ENCODE measurements at regions not wholly inside any gene's neighbourhood (a gene's known extent, or its start where the extent isn't known, plus 50 kb on each side); places are given as distances from the start of the nearest gene placed in this dataset.
"Not testable (repeated sequence)": the region's sequence is repeated elsewhere in the genome, so short reads cannot be mapped to it uniquely, and the experiment has no call there.

DNA sequence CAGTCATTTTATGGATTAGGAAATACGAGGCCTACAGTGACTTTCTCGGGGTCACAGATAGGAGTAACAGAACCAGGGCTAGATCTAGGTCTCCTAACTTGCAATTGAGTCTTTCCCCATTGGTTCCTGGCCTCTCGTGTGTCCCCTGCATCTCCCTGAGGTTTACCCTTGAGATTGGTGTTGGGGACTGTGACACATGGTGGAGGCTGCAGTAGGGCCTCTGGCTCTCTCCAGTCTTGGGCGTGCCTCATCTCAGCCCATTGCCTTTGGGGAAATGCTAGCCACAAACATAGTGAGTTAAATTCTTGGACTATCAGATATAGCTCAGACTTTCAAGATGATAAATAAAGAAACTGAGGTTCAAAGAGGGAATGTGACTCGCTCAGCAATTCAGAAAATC lies 212.1 kb downstream of the KCNRG start:
- no peak for DNase-seq (ENCODE audit: low read depth, low spot score)

GRCh38 chr13:50228527-50228926 lies 213.3 kb downstream of the KCNRG start:
- no peak for DNase-seq (ENCODE audit: low read depth, low spot score)

DNA sequence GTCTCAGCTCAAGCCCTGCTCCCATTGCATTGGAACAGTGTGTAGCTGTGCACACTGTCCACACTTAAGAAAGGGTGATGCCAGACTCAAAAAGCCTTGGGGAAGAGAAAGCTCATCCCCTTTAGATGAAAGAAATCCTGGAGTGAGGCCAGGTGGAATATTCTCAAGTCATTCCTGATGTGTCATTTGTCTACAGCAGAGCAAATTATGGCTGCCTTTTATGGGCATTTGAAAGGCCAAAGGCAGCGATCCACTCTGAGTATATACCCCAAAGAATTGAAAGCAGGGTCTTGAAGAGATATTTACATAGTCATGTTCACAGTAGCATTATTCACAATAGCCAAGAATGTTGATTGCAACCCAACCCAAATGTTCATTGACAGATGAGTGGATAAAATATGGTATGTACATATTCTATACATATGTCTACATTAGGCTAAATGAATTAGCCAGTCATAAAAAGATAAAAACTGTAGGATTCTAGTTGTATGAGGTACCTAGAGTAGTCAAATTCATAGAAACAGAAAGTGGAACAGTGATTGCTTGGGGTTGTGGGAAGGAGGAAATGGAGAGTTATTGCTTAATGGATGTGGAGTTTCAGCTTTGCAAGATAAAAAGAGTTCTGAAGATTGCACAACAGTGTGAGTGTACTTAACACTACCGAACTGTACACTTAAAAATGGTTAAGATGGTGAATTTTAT lies 214.9 kb downstream of the KCNRG start:
- DNase-seq (ENCODE audit: low read depth, low spot score), result no peak

GRCh38 chr13:50230662-50230978 lies 215.4 kb downstream of the KCNRG start:
- no peak for DNase-seq (ENCODE audit: low read depth, low spot score)

GRCh38 chr13:50233574-50233973 lies 218.3 kb downstream of the KCNRG start:
- DNase-seq (ENCODE audit: low read depth, low spot score), result not testable (repeated sequence)

- DNase-seq (ENCODE audit: low read depth, low spot score), result no peak
Observed at GRCh38 chr13:50235604-50236342, 220.5 kb downstream of the KCNRG start.

DNA sequence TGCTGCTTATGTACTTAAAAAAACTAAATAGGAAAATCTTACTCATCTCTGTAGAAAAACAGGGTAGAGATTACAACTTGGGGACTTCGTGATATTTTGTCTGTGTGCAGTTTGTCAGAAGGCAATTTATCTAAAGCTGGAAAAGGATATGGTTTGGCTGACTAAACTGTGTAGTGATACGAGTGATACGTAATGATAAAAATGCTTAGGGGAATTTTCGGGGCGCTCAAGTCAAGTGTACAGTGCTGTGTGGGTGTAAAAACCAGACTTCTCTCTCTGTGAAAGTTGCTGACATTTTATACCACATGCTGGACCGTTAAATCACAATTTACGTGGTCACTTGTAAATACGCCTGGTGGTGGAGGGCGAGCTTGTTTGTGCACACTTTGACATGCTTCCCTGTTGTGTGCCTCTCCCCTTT lies 221.7 kb downstream of the KCNRG start:
- DNase-seq (ENCODE audit: low read depth, low spot score), result no peak

DNA sequence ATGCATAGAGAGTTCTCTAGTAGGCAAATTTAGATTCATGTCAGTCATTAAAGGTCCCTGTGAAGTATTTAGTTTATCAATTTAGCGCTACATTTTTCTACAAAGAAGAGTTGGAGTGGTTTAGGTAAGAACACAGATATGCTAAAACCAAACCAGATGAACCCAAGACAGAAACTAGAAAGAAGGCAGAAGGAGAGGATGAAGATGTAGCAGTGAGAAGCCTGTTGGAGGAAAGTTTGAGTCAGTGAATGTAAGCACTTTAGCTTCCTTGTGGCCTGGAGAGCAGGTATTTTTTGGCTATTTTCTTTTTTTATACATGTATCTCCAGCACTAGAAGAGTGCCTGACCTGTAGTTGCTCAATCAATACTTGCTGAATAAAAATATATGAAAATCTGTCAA lies 223.7 kb downstream of the KCNRG start:
- DNase-seq (ENCODE audit: low read depth, low spot score), result no peak

DNA sequence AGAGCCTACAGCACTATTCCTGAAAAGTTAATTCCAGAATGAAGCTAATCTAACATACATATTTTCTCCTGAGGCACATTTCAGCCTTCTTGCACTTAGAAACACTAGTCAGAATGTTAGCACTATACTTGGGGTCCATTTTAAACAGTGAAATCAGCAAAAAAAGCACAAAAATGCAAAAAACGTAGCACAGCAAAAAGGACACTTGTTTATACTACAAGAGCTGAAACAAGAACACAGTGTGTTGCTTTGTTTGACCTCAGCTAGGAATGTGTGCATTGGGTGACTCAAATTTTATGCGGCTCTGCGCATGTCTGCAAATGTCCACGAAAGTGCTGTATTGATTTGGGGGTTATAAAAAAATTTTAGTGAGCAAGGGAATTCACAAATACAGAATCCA lies 226.2 kb downstream of the KCNRG start:
- no peak for DNase-seq (ENCODE audit: low read depth, low spot score)

DNA sequence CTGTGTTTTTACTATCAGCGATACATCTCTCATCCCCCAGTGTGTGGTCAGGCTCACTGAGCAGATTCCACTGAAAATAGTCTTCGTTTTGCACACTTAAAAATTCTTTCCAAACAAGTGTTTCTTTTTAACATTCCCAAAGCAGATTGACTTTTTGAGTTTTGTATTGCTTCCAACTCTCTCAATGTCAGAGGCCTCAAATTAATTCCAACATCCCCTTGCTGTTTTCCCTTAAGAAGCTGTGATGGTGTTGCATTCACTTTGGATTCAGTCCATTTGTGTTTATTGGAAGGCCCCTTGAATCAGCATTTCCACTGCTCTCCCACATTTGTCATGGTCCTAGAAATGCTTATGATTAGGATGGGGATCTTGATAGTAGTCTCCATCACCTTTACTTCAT lies 228.7 kb downstream of the KCNRG start:
- no peak for DNase-seq (ENCODE audit: low read depth, low spot score)

GRCh38 chr13:50244355-50244712 lies 229.1 kb downstream of the KCNRG start:
- no peak for DNase-seq (ENCODE audit: low read depth, low spot score)

GRCh38 chr13:50244713-50245574 lies 229.7 kb downstream of the KCNRG start:
- peak; percentile 70 for DNase-seq (ENCODE audit: low read depth, low spot score)

DNA sequence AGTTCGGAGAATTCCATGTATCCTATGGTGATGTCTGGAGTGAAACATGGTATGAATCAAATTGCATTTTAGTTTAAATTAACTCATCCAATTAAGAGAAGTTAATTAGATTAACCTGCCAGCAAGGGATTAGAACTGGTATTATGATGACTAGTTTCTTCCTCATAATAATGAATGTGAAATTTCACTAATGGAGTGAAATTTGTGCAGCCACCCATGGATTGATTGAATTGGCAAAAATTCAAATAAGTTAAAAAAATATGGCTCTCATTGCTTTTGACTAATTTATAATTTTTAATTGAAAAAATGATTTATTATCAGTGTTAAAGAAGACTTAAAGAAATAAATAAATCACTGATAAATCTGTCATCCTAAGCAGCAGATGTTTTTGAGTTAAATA lies 232.0 kb downstream of the KCNRG start:
- DNase-seq (ENCODE audit: low read depth, low spot score), result no peak

DNA sequence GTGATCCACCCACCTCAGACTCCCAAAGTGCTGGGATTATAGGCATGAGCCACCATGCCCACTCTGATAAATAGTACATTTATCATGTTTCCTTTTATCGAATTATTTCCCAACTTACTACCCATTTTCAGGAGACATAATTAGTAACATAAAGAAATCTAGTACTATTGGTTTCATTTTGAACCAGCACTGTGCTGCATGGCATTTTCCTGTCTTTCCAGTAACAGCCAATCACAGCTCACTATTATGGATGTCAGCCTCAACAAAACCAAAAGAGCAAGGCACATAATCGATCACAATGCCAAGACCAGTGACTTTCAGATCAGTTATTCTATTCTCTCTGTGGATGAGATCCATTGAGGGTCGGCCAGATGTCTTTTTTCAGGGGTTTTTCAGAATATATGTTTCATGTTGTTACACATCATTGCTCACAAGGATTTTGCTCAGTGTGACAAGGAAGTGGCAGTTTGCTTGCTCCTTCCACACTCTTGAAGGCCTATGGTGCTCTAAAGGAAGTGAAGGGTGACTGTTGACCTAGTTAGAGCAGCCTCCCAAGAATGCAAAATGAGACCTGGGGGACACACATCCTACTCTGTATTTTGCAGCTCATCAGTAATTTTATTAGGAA lies 233.4 kb downstream of the KCNRG start:
- DNase-seq (ENCODE audit: low read depth, low spot score), result no peak

DNA sequence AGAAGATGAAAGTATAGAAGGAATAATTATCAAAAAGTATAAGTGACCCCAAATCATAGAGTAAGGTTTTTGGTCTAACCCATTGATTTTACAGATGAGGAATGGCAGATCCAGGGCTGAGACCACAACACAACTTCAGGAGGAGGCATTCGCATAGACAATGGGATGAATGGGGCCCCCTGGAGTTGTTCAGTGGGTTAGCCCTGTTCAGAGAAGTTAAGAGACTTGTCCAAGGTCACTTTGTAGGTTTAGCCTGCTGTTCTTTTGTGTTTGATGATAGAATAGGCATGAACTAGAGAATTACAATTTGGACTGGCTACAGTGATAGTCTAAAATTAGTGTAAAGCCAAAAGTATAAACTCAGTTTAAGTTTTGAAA lies 233.9 kb downstream of the KCNRG start:
- no peak for DNase-seq (ENCODE audit: low read depth, low spot score)

DNA sequence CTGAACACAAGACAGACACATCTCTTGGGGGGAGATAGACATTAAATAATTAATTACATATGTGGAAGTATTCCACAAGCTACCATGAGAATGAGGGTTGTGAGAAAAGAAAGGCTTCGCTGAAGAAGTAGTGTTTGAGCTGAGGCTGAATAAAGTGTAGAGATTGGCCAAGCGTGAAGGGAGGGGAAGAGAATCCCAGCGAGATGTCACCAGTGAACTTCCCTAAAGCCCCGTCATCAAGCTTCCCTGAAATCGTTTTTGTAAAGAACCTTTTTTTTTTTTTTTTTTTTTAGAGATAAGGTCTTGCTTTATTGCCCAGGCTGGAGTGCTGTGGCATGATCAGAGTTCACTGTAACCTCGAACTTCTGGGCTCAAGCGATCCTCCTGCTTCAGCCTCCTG lies 235.2 kb downstream of the KCNRG start:
- no peak for DNase-seq (ENCODE audit: low read depth, low spot score)

GRCh38 chr13:50255639-50256038 lies 240.4 kb downstream of the KCNRG start:
- no peak for DNase-seq (ENCODE audit: low read depth, low spot score)

DNA sequence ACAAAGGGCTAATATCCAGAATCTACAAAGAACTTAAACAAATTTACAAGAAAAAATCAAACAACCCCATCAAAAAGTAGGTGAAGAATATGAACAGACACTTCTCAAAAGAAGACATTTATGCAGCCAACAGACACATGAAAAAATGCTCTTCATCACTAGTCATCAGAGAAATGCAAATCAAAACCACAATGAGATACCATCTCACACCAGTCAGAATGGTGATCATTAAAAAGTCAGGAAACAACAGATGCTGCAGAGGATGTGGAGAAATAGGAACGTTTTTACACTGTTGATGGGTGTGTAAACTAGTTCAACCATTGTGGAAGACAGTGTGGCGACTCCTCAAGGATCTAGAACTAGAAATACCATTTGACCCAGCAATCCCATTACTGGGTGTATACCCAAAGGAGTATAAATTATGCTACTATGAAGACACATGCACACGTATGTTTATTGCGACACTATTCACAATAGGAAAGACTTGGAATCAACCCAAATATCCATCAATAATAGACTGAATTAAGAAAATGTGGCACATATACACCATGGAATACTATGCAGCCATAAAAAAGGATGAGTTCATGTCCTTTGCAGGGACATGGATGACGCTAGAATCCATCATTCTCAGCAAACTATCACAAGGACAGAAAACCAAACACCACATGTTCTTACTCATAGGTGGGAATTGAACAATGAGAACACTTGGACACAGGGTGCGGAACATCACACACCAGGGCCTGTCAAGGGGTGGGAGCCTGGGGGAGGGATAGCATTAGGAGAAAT lies 241.5 kb downstream of the KCNRG start:
- DNase-seq (ENCODE audit: low read depth, low spot score), result not testable (repeated sequence)

GRCh38 chr13:50257646-50258045 lies 242.4 kb downstream of the KCNRG start:
- no peak for DNase-seq (ENCODE audit: low read depth, low spot score)

GRCh38 chr13:50261130-50261901 lies 246.1 kb downstream of the KCNRG start:
- no peak for DNase-seq (ENCODE audit: low read depth, low spot score)

DNA sequence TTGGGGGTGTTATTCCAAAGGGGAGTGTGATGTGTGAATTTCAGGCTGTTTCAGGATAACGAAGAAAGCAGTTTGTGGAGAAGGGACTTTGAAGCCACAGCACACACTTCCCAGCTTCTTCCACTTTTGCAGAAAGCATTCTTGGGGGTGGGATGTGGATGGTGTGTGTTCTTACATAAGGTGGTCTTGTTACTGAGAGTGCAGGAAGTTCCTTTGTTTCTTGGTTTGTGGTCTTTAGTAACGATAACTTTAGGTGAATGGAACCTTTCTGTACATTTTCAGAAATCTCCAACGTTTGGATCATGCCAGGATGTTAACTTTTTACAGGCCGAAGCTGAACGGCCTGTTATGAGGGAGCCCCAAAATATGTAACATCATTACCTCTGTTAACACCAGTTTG lies 251.8 kb downstream of the KCNRG start:
- DNase-seq (ENCODE audit: low read depth, low spot score), result no peak

Data from brain pericyte (primary cell).